ENCODE measurements at regions not wholly inside any gene's neighbourhood (a gene's known extent, or its start where the extent isn't known, plus 50 kb on each side); places are given as distances from the start of the nearest gene placed in this dataset.

DNA sequence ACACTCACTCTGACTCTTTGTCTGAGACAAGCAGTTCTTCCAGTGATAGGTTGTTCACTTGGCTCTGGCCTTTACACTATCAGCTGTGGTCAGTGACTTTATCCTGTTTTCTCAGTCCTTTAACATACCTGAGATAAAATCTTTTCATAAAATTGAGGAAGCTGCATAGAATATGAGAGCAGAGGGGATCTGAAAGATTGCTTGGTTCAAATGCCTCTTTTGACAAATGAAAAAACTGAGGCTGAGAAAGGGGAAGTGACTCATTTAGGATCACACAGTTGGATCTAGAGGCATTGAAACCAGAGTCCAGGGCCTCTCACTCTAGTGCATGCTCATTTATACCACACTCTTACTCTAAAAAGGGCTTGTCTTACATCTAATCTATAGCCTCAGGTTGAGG is 277.0 kb upstream of the TBX18 start:
- no peaks in the 10 kb centered on the region for H3K4me1 Mint-ChIP-seq (ENCODE audit: low read depth)
- no peak overlapping the region for H3K27ac Mint-ChIP-seq
- peaks cover 15% of the 10 kb centered on the region for H3K9me3 Mint-ChIP-seq
- no peak overlapping the region for H3K4me3 Mint-ChIP-seq
- no peaks in the 10 kb centered on the region for H3K36me3 Mint-ChIP-seq (ENCODE audit: low read depth)
- intact Hi-C loops (cut with micrococcal nuclease): no loop called here
- H3K27me3 Mint-ChIP-seq: no peaks in the 10 kb centered on the region

DNA sequence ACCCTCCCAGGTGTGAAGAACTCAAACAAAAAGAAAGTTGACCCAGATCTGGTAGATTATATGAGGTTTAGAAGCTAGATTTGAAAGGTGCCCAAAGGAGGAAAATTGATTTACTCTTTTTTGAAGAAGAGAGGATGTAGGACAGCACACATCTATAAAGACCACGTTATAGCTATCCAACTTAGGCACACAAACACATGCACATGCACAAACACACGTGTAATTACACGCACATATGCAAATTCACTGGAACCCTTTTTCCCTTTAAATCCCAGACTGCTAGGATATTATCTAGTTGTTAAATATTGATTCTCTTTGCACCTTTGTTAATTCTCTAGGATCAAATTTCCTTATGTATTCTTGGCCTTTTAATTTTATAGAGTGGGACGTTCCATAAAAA is 272.8 kb upstream of the TBX18 start:
- no peaks in the 10 kb centered on the region for H3K36me3 Mint-ChIP-seq (ENCODE audit: low read depth)
- no peaks in the 10 kb centered on the region for H3K27me3 Mint-ChIP-seq
- intact Hi-C loops (cut with micrococcal nuclease): no loop called here
- no peaks in the 10 kb centered on the region for H3K4me1 Mint-ChIP-seq (ENCODE audit: low read depth)
- H3K4me3 Mint-ChIP-seq: no peak overlapping the region
- H3K27ac Mint-ChIP-seq: no peak overlapping the region
- H3K9me3 Mint-ChIP-seq: peaks cover 18% of the 10 kb centered on the region

DNA sequence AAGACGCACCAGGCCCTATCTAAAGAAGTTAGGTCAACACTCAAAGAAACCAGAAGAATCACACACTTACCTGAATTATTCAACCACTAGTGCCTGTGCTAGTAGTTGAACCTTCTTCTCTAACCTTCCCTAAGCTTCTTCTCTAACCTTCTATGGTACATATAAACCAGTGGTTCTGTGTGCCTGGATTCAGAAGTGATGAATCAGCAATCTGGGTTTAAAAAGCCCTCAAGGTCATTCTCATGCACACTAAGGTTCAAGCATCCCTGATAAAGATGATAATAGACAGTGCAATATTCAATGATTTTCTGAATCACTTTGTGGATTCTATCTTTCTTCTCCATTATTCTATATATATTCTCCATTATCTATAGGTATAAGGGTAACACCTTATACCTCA is 271.4 kb upstream of the TBX18 start:
- Mint-ChIP-seq H3K36me3 (ENCODE audit: low read depth) (no peaks in the 10 kb centered on the region), H3K27ac (no peak overlapping the region), H3K9me3 (peaks cover 16% of the 10 kb centered on the region), H3K27me3 (no peaks in the 10 kb centered on the region), H3K4me3 (no peak overlapping the region), H3K4me1 (ENCODE audit: low read depth) (no peaks in the 10 kb centered on the region)
- intact Hi-C loops (cut with micrococcal nuclease): no loop called here

DNA sequence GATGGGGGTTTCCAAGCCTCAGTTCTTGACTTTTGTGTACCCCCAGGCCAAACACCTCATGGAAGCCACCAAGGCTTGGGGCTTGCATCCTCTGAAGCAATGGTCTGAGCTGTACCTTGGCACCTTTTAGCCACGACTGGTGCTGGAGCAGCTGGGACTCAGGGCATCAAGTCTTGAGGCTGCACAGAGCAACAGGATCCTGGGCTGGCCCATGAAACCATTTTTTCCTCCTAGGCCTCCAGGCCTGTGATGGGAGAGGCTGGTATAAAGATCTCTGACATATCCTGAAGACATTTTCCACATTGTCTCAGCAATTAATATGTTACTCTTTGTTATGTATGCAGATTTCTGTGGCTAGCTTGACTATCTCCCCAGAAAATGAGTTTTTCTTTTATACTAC is 269.1 kb upstream of the TBX18 start:
- intact Hi-C loops (cut with micrococcal nuclease): no loop called here
- Mint-ChIP-seq H3K4me3 (no peak overlapping the region), H3K27me3 (no peaks in the 10 kb centered on the region), H3K27ac (no peak overlapping the region), H3K36me3 (ENCODE audit: low read depth) (no peaks in the 10 kb centered on the region), H3K9me3 (peaks cover 16% of the 10 kb centered on the region), H3K4me1 (ENCODE audit: low read depth) (no peaks in the 10 kb centered on the region)

DNA sequence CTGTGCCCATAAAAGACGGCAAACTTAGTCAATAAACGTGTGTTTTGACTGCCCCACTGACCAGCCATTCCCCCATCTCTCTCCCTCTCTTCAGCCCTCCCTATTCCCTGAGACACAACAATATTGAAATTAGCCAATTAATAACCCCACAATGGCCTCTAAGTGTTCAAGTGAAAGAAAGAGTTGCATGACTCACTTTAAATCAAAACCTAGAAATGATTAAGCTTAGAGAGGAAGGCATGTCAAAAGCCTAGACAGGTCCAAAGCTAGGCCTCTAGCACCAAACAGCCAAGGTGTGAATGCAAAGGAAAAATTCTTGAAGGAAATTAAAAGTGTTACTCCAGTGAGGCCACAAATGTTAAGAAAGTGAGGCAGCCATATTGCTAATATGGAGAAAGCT is 261.6 kb upstream of the TBX18 start:
- H3K27me3 Mint-ChIP-seq: no peaks in the 10 kb centered on the region
- H3K36me3 Mint-ChIP-seq (ENCODE audit: low read depth): no peaks in the 10 kb centered on the region
- no peak overlapping the region for H3K27ac Mint-ChIP-seq
- H3K9me3 Mint-ChIP-seq: no peaks in the 10 kb centered on the region
- no peak overlapping the region for H3K4me3 Mint-ChIP-seq
- H3K4me1 Mint-ChIP-seq (ENCODE audit: low read depth): no peaks in the 10 kb centered on the region
- intact Hi-C loops (cut with micrococcal nuclease): no loop called here

DNA sequence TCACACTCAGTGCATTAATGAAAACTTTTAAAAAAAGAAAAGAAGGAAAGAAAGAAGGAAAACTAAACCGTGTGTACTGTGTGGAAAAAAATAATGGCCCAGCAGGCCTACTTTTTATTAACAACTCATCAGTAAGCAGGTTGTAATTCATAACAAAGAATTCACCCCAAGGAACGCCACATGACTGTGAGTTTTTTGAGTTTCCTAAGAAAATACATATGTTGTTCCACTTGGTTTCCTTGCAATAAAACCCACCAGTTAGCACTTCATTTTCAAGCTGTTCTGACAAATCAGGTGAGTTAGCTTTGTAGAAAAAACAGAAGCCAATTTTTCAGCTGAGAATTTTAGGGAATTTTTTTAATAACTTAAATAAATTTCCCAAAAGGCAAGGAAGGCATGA is 259.3 kb upstream of the TBX18 start:
- intact Hi-C loops (cut with micrococcal nuclease): no loop called here
- H3K27me3 Mint-ChIP-seq: no peaks in the 10 kb centered on the region

DNA sequence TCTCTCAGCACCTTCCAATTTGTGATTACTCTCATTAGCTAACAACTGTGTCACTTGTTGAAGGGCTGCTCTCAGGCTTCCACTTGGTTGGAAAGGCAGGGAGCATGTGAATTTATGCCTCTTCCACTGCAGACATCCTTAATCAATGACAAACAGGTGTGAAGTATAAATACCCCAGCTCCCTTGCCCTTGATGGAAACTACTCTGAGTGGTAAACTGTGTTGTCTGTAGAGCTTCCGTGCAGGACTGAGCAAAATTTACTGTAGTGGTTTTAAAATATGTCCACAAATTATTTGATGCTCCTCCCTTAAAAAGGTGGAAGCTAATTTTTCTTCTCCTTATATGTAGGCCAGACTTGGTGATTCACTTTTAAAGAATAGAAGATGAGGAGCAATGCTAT is 253.0 kb upstream of the TBX18 start:
- Mint-ChIP-seq H3K36me3 (ENCODE audit: low read depth) (no peaks in the 10 kb centered on the region), H3K9me3 (no peaks in the 10 kb centered on the region), H3K4me3 (no peak overlapping the region), H3K4me1 (ENCODE audit: low read depth) (no peaks in the 10 kb centered on the region), H3K27ac (no peak overlapping the region), H3K27me3 (no peaks in the 10 kb centered on the region)
- intact Hi-C loops (cut with micrococcal nuclease): no loop called here

More for the DNA sequence above, 259.3 kb upstream of the TBX18 start:
- Mint-ChIP-seq H3K9me3 (no peaks in the 10 kb centered on the region), H3K4me3 (no peak overlapping the region), H3K27ac (no peak overlapping the region), H3K36me3 (ENCODE audit: low read depth) (no peaks in the 10 kb centered on the region), H3K4me1 (ENCODE audit: low read depth) (no peaks in the 10 kb centered on the region)

DNA sequence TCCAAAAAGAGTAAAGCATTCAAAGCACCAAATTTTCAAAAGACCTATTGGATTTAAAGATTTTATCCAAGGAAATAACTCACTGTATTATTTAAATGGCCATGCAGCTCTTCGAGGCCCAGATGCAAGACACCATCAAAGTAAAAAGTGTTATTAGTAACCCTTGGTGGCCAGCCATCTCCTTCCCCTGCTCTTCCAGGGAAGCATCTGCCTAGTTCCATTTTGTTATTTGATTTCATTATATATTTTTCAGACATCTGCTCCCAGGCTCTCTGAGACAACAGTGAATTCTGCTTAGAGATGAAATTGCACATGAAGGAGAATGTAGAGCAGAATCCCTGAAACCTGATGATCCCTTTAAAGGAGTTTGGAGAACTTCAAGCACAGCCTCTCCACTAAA is 252.3 kb upstream of the TBX18 start:
- Mint-ChIP-seq H3K4me1 (ENCODE audit: low read depth) (no peaks in the 10 kb centered on the region), H3K27ac (no peak overlapping the region), H3K9me3 (no peaks in the 10 kb centered on the region), H3K36me3 (ENCODE audit: low read depth) (no peaks in the 10 kb centered on the region), H3K4me3 (no peak overlapping the region), H3K27me3 (no peaks in the 10 kb centered on the region)
- intact Hi-C loops (cut with micrococcal nuclease): no loop called here

DNA sequence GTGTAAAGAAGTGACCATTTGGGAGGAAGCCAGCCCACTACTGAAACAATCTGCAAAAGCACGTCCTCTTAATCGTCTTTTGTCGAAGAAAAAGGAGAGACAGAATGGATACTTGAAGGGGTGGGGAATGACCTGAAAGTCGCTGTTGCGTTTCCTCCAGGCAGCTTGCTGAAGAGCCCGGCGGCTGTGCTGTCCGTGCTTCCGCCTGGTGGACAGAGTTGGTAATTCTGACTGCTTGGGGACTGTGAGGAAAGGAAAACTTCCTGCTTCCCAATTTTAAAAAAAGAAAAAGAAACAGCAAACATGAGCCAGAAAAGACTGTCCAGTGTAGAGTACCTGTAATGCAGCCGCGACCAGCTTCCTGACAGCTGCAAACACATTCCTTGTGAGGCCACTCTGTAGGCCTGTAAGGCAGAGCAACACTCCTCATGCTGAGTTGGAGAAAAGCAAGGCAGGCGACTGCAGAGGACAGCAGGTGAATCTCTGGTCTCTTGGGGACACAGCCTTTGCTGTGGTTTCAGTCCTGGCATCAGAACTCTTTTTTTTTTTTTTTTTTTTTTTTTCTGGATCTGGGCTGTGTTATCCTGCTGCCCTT is 251.1 kb upstream of the TBX18 start:
- intact Hi-C loops (cut with micrococcal nuclease): no loop called here

DNA sequence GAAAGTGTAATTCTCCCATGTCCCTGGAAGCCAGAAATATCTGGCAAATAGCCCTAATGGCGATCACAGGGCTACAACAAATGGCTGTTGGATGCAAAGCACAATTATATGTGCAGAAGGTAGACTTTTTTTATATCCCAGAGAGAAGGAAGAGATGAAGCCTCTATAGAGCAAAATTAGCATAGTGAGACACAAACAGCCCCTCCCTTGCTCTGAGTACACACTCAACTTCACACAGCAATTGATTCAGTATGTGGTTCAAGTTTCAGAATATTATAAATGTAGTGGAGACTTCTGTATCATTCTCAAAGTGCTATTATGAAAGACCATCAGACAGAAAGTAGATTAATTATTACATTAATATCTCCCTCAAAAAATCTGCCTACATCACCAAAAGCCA is 246.5 kb upstream of the TBX18 start:
- intact Hi-C loops (cut with micrococcal nuclease): no loop called here
- Mint-ChIP-seq H3K9me3 (no peaks in the 10 kb centered on the region), H3K4me3 (no peak overlapping the region), H3K4me1 (ENCODE audit: low read depth) (no peaks in the 10 kb centered on the region), H3K27me3 (no peaks in the 10 kb centered on the region), H3K27ac (no peak overlapping the region), H3K36me3 (ENCODE audit: low read depth) (no peaks in the 10 kb centered on the region)

More for the DNA sequence above, 251.1 kb upstream of the TBX18 start:
- no peak overlapping the region for H3K27ac Mint-ChIP-seq
- H3K36me3 Mint-ChIP-seq (ENCODE audit: low read depth): no peaks in the 10 kb centered on the region
- H3K4me1 Mint-ChIP-seq (ENCODE audit: low read depth): no peaks in the 10 kb centered on the region
- H3K4me3 Mint-ChIP-seq: no peak overlapping the region
- no peaks in the 10 kb centered on the region for H3K9me3 Mint-ChIP-seq
- H3K27me3 Mint-ChIP-seq: no peaks in the 10 kb centered on the region

DNA sequence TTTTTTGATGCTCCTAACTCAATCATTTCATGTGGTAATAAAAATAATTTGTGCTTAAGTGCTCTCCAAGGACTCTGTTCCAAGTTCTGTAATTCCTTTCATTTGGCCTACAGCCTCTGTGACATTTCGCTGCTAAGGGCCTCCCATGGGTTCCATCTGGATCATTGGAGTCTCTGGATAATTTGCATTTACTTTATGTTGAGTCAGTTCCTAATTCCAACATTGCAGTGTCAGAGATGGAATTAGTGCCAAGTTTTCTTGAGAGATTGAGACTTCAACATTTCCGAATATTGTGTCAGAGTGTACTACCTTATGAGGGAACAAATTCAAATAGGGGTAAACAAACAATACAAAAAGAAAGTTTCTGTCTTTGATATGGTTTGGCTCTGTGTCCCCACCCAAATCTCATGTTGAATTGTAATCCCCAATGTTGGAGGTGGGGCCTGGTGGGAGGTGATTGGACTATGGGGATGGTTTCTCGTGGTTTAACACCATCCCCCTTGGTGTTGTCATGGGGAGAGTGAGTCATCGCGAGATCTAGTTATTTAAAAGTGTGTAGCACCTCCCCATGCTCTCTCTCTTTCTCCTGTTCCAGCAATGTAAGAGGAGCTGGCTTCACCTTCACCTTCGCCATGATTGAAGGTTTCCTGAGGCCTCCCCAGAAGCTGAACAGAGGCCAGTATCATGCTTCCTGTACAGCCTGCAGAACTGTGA is 244.1 kb upstream of the TBX18 start:
- H3K27me3 Mint-ChIP-seq: no peaks in the 10 kb centered on the region
- H3K4me1 Mint-ChIP-seq (ENCODE audit: low read depth): no peaks in the 10 kb centered on the region
- no peaks in the 10 kb centered on the region for H3K36me3 Mint-ChIP-seq (ENCODE audit: low read depth)
- H3K9me3 Mint-ChIP-seq: no peaks in the 10 kb centered on the region
- H3K4me3 Mint-ChIP-seq: no peak overlapping the region
- no peak overlapping the region for H3K27ac Mint-ChIP-seq
- intact Hi-C loops (cut with micrococcal nuclease): no loop called here

DNA sequence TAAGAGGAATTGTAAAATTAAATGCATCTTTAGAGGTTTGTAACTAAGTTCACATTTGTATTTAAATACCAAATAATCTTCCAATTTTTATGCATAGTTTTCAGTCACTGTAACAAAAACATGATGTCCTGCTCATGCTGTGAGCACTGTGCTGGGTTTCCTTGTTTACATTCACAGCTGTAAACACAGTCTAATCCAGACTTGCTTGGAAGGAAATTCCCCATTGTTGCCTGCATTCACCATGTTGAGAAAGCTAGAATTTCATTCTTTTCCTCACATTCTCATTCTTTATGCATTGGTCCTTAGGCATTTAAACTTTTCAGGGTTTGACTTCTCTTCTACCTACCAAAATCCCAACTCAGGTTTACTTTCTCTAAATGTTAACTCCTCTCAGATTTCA is 242.0 kb upstream of the TBX18 start:
- no peak overlapping the region for H3K4me3 Mint-ChIP-seq
- H3K9me3 Mint-ChIP-seq: no peaks in the 10 kb centered on the region
- no peaks in the 10 kb centered on the region for H3K27me3 Mint-ChIP-seq
- H3K36me3 Mint-ChIP-seq (ENCODE audit: low read depth): no peaks in the 10 kb centered on the region
- H3K27ac Mint-ChIP-seq: no peak overlapping the region
- no peaks in the 10 kb centered on the region for H3K4me1 Mint-ChIP-seq (ENCODE audit: low read depth)
- intact Hi-C loops (cut with micrococcal nuclease): no loop called here

DNA sequence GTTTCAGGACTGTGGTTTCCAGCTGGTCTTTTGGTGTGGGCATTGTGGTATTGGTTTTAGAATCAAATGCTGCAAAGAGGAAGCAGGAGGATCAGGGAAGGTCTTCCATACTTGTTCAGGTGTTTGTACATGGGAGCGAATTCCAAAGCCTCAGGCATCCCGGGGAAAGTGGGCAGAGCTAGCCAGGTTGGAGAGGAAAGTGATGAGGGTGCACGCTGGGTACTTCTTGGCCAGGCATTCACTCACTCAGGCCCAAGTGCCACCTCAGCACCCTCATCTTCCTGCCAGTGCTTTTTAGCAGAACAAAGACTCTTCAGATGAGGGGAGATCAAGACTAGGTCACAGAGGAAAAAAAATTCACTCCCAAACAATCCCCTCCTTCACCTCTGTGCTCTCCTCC is 241.1 kb upstream of the TBX18 start:
- no peak overlapping the region for H3K27ac Mint-ChIP-seq
- no peaks in the 10 kb centered on the region for H3K9me3 Mint-ChIP-seq
- H3K4me3 Mint-ChIP-seq: no peak overlapping the region
- H3K27me3 Mint-ChIP-seq: no peaks in the 10 kb centered on the region
- intact Hi-C loops (cut with micrococcal nuclease): no loop called here
- H3K4me1 Mint-ChIP-seq (ENCODE audit: low read depth): no peaks in the 10 kb centered on the region
- H3K36me3 Mint-ChIP-seq (ENCODE audit: low read depth): no peaks in the 10 kb centered on the region

DNA sequence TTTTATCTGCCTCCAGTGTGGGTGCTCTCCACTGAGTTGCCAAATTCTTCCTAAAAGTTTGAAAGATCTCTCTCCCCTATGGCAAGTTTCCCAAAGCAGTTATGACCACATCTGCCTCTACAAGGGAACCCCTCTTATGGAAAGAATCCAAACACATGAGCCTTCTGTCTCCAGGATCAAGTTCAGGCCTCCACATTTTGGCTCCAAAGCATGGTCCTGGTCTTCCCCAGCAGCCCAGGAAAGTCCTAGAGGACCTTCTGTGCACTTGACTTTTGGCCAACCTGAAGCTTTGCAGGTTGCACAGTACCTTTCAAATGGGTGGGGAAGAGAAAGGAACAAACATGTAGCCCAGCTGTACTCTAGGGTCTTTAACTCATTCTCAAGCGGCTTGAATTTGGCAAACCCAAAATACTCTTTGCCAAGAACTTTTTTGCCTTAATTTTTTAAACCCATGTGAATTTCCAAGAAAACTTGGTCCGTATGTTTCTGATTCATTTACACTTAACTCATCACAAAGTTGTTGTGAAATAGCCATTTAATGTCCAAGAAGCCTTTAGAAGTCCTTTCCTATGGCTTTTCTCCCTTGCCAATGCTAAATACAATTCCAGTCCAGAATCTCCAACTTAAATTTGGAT is 240.1 kb upstream of the TBX18 start:
- Mint-ChIP-seq H3K27ac (no peak overlapping the region), H3K36me3 (ENCODE audit: low read depth) (no peaks in the 10 kb centered on the region), H3K4me3 (no peak overlapping the region), H3K4me1 (ENCODE audit: low read depth) (no peaks in the 10 kb centered on the region), H3K9me3 (no peaks in the 10 kb centered on the region), H3K27me3 (no peaks in the 10 kb centered on the region)
- intact Hi-C loops (cut with micrococcal nuclease): no loop called here

DNA sequence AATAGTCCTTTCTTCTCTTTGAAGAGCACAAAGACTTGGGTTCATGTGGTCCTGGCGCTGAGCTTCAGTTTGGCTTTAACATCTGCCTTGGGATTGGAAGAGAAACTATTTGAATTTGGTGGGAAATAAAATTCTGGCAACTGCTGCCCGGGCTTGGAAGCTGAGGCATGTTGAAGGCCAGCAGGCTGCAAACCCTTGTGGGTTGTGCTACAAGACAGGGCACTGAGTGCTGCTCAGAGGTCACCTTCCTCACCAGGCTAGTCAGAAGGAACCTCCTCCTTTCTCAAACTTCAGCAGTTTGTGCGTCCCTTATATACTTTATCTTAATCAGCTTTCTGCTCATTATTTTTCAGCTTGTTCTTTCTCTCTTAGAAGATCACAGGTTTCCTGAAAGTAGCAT is 238.4 kb upstream of the TBX18 start:
- Mint-ChIP-seq H3K27ac (no peak overlapping the region), H3K4me3 (no peak overlapping the region)
- intact Hi-C loops (cut with micrococcal nuclease): no loop called here

More for the DNA sequence above, 238.4 kb upstream of the TBX18 start:
- Mint-ChIP-seq H3K27me3 (no peaks in the 10 kb centered on the region), H3K36me3 (ENCODE audit: low read depth) (no peaks in the 10 kb centered on the region), H3K9me3 (no peaks in the 10 kb centered on the region), H3K4me1 (ENCODE audit: low read depth) (no peaks in the 10 kb centered on the region)

Measured in dendritic cell treated with granulocyte-macrophage colony-stimulating factor and Interleukin-4, amounts not matched to agents 40 ng/mL and 50 ng/mL, for 4 days (primary cell).